Stomach (tissue), 4 donors: ENCODE measurements at regions not wholly inside any gene's neighbourhood (a gene's known extent, or its start where the extent isn't known, plus 50 kb on each side); places are given as distances from the start of the nearest gene placed in this dataset.

Source experiments
- CTCF ChIP-seq, 7 experiments: fragments of 450-650 bp in 4 of 7; fragments of 200-600 bp in 3 of 7; sonication (generic) in 3 of 7; IDR thresholded peaks; one replicate each; pipeline ENCODE4 v1.5.1; 2016 to 2019; ENCODE audit warnings: antibody characterized with exemption in 7 of 7, control low read depth in 2 of 7, mild to moderate bottlenecking in 1 of 7
- POLR2A ChIP-seq, 4 donors: fragments of 450-650 bp; IDR thresholded peaks; one replicate each; pipeline ENCODE4 v1.6.1; 2016; ENCODE audit warnings: antibody characterized with exemption in 4 of 4, control low read depth in 2 of 4, mild to moderate bottlenecking in 1 of 4, moderate library complexity in 1 of 4

GRCh38 chr10:85152911-85153310, 824.5 kb downstream of the CCSER2 start:
- TF ChIP-seq POLR2A (IDR thresholded peaks at IDR 0.05) (no peak), CTCF (IDR thresholded peaks at IDR 0.05) (no peak)
